ENCODE measurements at regions not wholly inside any gene's neighbourhood (a gene's known extent, or its start where the extent isn't known, plus 50 kb on each side); places are given as distances from the start of the nearest gene placed in this dataset.

GRCh38 chr4:53659737-53660136 is 68.5 kb upstream of the LNX1 start:
- TF ChIP-seq CTCF (conservative IDR thresholded peaks at IDR 0.05; ENCODE audit: low read depth, low read length): no peak
- no peak for TF ChIP-seq EZH2phosphoT487 (IDR thresholded peaks at IDR 0.05; ENCODE audit: borderline replicate concordance, low read length)
